ENCODE measurements at regions not wholly inside any gene's neighbourhood (a gene's known extent, or its start where the extent isn't known, plus 50 kb on each side); places are given as distances from the start of the nearest gene placed in this dataset.

DNA sequence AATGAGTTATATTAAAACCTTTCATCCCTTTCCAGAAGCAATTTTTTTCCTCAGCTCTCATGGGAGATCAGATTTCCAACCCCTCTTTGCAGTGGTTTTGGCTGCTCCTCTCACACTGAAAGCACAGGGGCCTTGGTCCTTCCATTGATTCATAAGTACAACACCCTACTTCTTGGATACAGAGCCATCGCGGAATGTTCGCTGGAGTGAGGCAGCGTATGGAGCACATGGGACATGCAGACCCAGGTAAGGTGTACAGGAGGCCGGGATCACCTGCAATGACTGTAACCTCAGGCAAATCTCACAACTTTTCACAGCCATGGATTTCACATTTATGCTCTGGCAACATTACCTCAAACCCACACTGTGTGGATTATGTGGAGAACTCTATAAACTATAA is 75.2 kb upstream of the HEY2 start:
- TF ChIP-seq, protein P1, sequence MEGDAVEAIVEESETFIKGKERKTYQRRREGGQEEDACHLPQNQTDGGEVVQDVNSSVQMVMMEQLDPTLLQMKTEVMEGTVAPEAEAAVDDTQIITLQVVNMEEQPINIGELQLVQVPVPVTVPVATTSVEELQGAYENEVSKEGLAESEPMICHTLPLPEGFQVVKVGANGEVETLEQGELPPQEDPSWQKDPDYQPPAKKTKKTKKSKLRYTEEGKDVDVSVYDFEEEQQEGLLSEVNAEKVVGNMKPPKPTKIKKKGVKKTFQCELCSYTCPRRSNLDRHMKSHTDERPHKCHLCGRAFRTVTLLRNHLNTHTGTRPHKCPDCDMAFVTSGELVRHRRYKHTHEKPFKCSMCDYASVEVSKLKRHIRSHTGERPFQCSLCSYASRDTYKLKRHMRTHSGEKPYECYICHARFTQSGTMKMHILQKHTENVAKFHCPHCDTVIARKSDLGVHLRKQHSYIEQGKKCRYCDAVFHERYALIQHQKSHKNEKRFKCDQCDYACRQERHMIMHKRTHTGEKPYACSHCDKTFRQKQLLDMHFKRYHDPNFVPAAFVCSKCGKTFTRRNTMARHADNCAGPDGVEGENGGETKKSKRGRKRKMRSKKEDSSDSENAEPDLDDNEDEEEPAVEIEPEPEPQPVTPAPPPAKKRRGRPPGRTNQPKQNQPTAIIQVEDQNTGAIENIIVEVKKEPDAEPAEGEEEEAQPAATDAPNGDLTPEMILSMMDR (conservative IDR thresholded peaks at IDR 0.05 in 1 of 2, IDR thresholded peaks at IDR 0.05 in 1 of 2; ENCODE audit: extremely low read depth in 1 of 2, insufficient read depth in 1 of 2, low read depth in 1 of 2, low read length in 2 of 2), result no peak
- TF ChIP-seq EZH2 (IDR thresholded peaks at IDR 0.05; ENCODE audit: borderline replicate concordance, low read length), result no peak
